ENCODE measurements at regions not wholly inside any gene's neighbourhood (a gene's known extent, or its start where the extent isn't known, plus 50 kb on each side); places are given as distances from the start of the nearest gene placed in this dataset.

DNA sequence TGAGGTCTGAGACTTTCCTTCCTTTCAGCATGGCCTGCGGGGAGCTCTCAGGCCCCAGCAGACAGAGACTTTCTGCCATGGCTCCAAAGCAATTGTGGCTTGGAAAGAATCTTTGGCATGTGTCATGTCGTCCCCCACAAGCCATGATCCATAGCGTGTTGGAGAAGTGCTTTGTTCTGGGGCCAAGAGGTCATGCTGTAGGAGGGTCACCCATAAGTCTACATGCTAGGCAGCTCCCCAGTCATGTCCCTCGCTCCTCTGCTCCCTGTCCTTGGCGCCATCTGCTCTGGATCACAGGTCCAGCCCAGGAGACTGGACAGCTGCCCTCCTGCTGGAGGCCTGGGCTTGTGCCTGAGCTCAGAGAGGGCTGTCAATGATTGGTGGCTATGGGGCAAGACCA is 78.8 kb upstream of the LCLAT1 start:
- DNase-seq (ENCODE audit: low read depth) = no peak

DNA sequence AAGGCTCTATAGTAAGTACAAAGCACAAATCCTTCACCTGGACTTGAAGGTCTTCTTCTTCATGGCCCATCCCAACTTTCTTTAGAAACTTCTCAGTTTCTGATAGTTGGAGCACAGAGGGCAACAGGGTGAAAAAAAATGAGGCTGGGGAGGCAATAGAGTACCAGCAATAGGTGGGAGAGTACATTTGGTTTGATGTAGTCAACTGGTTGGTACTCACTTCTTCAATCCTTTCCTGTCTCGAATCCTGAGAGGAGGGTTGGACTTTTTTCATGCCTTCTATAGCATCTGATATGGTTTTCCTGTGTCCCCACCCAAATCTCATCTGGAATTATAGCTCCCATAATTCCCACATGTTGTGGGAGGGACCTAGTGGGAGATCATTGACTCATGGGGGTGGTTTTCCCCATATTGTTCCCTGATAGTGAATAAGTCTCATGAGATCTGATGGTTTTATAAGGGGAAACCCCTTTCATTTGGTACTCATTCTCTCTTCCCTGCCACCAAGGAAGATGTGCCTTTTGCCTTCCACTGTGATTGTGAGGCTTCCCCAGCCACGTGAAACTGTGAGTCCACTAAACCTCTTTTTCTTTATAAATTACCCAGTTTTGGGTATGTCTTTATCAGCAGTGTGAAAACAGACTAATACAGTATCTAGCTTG is 75.9 kb upstream of the LCLAT1 start:
- no peak for DNase-seq (ENCODE audit: low read depth)

DNA sequence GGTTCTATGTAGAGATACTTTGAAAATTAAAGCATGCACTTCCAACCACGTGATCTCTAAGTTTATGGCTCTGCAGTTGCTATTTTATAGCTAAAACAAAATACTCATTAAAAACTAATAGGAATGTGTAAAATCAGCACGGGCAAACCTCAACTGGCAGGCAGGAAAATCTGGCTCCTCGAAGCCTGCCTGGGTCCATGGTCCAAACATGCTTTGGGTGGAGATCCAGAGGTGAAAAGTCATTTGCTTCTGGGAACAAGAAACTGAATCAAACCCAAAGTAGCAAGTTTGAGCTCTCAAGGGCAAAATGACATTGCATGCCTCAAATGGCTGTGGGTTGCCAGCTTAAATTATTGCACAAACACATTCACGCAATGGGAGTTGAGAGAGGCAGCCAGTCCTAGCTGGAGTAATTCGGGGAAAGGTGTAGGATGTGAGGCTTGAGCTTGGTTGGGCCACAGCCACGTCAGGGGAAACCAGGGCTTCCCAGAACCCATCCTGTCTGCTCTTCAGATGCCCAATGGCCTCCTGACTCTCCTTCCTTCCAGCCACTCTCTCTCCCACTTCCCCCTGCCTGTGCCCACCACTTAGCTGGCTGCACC is 75.2 kb upstream of the LCLAT1 start:
- DNase-seq (ENCODE audit: low read depth) = no peak

DNA sequence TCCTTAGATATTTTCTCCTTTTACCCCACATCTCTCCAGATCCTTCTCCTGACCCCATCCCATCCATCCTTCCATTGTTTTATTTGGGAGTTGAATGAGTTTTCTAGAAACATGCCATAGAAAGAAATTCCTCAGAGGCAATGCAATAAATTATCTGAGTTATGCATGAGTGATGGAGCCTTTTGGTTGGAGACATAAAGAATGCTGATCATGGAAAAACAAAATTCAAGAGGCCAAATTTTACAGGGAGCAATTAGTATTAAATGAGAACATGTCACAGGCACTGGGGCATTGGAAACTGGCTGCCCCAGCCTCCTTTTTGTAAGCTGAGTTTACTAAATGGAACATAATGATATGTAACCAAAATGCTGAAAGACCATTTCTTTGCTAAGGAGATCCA is 74.2 kb upstream of the LCLAT1 start:
- DNase-seq (ENCODE audit: low read depth) = no peak

DNA sequence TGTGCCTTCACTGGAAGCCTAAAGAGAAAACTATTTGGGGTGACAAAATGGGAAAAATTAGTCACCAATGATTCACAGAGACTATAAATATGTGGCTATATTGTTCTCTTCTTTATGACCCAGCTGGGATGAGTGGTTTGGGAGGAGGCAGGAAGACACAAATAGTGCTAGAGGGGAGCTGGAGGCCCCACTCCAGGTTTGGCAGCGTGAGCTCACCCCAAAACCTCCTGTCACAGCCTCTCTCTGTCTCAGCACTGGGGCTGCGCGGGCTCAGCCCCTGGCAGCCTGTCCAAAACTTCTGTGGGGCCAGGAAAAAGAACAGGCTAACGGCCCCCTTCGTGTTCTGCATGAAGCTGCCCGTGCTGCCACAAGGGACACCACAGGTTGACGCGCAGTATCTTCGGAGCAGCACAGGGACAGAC is 73.2 kb upstream of the LCLAT1 start:
- peak; percentile 60 for DNase-seq (ENCODE audit: low read depth)

DNA sequence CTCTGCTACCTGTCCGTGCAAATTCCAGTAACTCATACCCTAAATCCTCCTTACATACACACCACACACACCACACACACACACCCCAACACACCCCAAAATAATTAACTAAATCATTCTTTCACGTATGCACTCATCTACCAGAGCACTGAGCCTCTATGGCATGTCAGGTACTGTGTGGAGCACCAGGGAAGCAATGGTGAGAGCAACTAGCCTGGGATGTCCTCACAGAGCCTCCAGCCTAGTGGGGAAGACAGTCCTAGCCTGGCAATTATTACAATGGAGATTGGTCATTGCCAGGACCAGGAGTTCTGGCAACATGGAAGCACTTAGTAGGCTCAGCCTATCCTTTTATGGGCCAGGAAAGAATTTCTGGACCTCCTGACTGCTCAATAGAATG is 72.7 kb upstream of the LCLAT1 start:
- DNase-seq (ENCODE audit: low read depth) = no peak

DNA sequence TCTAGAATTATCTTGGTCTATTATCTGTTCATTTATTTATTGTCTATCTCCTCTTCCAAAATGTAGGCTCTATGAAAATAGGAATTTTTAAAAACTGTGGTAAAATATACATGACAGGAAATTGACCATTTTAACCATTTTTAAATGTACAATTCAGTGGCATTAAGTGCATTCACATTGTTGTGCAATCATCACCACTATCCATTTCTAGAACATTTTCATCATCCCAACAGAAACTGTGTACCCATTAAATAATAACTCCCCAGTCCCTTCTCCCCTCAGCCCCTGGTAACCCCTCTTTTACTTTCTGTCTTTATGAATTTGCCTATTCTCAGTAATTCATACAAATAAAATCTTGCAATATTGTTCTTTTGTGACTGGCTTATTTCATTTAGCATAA is 71.1 kb upstream of the LCLAT1 start:
- no peak for DNase-seq (ENCODE audit: low read depth)

DNA sequence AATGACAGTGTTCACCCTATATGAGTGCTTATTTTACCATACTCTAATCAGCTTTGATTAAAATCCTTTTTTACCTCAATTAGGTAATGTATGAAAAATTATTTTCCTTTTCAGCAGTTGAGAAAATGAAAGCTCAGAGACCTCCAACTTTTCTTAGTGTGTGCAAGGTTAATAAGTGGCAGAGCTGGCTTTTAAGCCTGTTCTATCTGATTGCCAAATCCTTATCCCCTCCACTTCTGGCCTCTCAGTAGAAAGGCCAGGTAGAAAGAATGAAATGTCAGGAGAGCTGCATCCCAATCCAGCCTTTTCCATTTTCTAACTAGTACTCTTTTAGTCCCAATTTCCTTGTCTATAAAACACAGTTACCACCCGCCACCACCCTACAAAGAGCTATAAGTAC is 67.6 kb upstream of the LCLAT1 start:
- DNase-seq (ENCODE audit: low read depth) = no peak

DNA sequence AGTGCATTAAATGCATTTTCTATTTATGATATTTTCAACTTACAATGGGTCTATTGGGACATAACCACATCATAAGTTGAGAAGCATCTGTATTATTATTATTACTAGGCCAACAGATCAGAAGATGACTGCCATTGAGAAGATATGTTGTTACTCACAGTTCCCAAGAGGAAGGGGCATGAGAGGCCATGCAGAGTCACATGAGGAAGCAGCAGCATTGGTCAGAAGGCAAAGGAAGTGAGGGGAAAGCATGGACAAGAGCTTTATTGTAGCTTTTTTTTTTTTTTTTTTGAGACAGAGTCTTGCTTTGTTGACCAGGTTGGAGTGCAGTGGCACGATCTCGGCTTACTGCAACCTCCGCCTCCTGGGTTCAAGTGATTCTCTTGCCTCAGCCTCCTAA is 66.2 kb upstream of the LCLAT1 start:
- DNase-seq (ENCODE audit: low read depth) = no peak

DNA sequence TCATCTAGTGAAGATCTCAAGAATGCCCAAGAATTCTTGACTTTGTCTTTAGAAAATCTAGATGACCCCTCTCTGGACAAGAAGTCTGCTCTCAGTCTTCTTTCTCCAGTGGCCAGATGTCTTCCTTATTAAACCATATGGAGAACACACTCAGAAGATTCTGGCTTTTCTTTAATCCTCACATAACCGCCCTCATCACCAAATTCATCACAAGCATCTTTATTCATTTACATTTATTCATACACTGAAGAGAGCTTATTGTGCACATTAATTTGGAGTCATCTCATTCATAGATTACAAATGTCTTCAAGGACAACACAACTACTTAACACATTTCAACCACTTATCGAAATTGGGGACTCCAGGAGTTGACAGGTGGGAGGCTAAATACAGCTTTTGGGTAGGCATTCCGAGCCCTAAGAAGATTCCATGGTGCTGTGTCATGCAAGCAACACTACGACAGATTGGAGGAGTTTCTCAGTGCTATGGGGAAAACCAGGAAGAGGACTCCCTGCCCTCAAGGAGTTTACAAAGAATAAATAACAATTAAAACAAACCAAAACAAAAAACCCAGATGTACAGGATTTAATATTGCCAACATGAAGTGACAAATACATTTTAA is 64.8 kb upstream of the LCLAT1 start:
- no peak for DNase-seq (ENCODE audit: low read depth)

DNA sequence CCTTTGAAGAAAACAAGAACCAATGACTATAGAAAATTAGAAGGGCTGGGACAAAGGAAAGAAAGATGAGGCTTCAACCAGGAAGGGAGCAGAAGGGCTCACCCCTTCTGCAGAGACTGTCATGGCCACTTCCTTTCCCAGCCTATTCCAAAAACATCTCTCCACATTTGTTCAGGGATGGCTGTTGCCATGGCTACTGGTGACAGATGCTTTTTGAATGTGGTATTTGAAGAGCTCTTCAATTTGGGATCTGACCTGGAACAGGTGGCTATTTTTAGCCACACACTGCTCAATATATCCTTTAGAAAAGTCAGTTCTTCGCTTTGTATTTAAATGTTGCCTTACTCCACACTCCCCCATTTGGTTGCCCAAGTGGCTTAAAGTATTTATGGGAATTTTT is 64.1 kb upstream of the LCLAT1 start:
- DNase-seq (ENCODE audit: low read depth) = no peak

DNA sequence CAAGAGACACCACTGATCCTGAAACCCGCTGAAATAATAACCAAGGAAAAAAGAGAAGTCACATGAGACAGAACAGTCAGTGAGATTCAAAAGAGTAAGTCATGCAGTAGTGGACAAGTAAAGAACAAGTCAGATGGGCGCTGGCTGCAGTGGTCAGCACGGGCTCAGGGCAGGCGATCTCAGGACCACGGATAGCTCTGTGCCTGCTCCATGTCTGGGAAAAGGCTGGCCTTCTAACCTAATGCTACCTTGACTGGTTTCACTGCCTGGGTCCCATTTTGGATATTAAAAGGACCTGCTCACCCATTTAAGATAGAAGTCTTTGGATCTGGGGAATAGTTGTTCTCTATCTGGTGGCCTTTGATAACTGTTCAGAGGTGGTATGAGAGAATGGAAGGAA is 61.7 kb upstream of the LCLAT1 start:
- DNase-seq (ENCODE audit: low read depth) = peak; percentile 44

DNA sequence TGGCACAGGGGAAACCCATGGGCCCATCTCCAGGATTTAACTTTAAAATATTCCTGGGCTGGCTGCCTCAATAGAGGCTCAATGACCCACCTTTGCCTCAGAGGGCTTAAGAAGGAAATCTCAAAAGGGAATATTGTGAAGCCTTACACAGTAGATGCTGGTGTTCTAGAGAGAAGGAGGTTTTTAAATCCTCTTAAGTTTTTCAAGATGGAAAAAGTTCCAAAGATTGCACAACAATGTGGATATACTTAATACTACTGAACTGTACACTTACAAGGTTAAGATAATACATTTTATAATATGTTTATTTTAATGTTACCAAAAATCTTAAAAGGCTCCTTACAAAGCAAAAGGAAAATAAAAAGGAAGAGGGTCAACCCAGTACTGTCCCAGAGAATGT is 54.9 kb upstream of the LCLAT1 start:
- no peak for DNase-seq (ENCODE audit: low read depth)

DNA sequence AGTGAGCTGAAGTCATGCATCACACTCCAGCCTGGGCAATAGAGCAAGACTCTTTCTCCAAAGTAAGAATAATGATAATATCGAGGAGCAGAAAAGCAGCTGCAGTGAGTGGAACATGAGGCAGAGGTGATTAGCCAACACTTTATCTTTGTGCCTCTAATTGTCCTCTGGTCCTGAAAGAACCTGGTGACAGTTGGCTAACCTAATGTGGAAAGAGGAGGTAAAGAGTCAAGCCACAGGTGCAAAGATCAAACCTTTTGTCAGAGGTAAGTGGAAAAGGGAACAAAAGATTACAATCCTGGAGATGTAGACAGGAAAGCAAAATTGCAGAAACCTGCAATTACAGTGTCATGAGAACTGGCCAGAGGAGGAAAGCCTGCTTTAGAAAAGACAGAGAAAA is 53.5 kb upstream of the LCLAT1 start:
- no peak for DNase-seq (ENCODE audit: low read depth)

DNA sequence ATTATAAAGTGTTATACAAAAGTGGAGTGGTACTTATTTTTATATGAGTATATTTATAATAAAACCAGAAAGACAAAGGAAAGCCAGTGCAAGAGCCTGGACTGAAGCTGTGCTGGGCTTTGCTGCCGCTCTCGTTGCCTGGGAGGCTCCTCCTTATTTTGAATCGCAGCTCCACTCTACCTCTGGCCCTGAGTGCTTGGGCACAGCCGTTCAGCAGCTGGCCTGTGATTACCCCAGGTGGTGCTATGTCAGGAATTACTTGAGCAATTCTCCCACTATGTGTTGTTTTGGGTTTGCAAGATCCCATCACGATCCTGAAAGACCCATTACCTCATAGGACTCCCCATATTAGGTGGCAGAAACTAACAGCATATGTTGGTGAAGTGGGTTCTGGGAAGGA is 53.0 kb upstream of the LCLAT1 start:
- no peak for DNase-seq (ENCODE audit: low read depth)

DNA sequence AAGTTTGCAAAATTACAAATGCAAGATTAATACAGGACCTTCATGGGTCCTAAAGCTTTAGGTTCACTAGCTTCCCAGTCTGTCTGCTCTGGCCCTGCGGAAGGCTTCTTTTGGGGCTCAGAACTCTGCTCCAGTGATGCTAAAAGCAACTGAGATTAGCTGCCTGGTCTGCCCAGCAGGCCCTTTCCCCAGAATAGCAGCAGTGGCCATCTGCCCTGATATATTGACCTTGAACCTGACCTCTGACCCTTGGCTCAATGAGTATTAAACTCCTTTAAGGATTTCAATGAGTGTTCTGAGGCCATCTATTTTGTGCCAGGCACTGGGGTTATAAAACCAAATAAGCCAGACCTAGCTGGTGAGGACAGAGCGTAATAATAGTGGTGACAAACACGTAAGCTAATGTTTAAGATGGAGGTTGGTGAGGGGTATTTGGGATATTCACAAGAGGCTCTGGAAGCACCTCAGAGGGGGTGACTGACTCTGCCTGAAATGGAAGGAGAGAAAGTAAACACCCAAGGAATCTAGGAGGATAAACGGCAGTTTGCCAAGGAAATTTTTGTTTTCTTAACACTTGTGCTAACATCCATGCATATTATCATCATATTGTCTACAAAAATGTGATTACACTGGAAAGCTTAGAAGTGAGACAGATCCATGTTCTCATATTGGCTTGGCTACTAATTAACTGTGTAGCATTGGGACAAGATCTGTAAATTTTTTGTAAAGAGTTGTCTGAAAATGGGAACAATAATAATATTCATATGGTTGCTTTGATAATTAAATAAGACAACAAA is 50.4 kb upstream of the LCLAT1 start:
- no peak for DNase-seq (ENCODE audit: low read depth)
